LNCaP clone FGC (cell line): ENCODE measurements at regions not wholly inside any gene's neighbourhood (a gene's known extent, or its start where the extent isn't known, plus 50 kb on each side); places are given as distances from the start of the nearest gene placed in this dataset.

ENCODE experiments used
- DNase-seq: peaks from one replicate; pipeline ENCODE4 v3.0.0-alpha.2; 2011; ENCODE audit warnings: low read depth
- H3K4me3 ChIP-seq: 2 replicates; pipeline ENCODE4 v1.5.1; 2011; ENCODE audit warnings: mild to moderate bottlenecking, low read depth, low read length, control low read depth
- TF ChIP-seq, protein P1 (sequence below): IDR thresholded peaks from 2 replicates; pipeline ENCODE4 v1.5.1; 2012; ENCODE audit warnings: mild to moderate bottlenecking; ENCODE audit not compliant: control insufficient read depth, insufficient read depth; ENCODE audit errors: extremely low read depth

DNA sequence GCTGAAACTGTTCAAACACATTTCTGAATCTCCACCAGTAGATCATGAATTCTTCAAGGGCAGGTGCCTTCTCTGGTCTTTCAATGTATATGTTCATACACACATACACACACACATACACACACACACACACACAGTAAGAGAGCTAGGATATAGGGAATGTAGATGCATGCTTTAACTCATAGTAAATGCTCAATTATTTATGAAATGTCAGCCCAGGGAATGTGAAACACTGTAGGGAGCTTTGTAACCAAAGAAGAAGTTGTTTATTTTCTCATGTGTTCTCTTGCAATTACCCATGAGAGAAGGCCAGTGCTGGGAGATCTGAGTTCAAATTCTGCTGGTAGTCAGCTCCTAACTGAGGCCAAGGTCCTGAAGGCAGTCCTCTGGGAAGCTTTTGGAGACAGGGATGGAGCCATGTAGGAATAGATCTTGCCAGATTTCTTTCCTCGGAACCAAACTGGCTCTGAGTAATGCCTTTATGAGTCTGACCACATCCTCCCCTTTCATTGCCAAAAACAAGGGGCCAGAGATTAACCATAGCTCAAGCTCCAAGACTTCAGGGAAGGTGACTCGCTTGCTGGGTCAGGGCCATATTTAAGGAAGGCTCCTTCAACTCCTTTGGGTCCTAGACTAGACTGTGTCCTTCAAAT is 487.0 kb upstream of the TNC start:
- no peak for DNase-seq
- TF ChIP-seq, protein P1, sequence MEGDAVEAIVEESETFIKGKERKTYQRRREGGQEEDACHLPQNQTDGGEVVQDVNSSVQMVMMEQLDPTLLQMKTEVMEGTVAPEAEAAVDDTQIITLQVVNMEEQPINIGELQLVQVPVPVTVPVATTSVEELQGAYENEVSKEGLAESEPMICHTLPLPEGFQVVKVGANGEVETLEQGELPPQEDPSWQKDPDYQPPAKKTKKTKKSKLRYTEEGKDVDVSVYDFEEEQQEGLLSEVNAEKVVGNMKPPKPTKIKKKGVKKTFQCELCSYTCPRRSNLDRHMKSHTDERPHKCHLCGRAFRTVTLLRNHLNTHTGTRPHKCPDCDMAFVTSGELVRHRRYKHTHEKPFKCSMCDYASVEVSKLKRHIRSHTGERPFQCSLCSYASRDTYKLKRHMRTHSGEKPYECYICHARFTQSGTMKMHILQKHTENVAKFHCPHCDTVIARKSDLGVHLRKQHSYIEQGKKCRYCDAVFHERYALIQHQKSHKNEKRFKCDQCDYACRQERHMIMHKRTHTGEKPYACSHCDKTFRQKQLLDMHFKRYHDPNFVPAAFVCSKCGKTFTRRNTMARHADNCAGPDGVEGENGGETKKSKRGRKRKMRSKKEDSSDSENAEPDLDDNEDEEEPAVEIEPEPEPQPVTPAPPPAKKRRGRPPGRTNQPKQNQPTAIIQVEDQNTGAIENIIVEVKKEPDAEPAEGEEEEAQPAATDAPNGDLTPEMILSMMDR, result no peak
- H3K4me3 ChIP-seq, result no peak overlapping the region

DNA sequence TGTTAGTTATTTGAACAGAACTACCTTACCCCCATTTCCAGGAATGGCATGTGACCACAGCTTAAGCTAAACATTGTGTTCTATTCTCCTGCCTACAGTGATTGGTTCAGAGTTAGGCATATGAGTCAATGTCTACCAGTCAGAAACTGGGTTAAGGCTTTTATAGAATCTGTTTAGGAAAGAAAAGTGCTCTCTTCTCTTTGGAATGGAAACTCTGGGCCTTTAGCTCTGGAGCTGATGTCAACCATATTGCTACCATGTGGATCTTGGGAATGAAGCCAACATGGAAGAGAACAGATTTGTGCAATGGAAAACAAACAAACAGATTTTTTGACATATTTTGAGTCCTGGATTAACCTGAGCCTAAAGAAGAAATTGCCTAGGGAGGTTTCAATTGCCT is 488.9 kb upstream of the TNC start:
- TF ChIP-seq, protein P1, result no peak
- DNase-seq, result no peak

DNA sequence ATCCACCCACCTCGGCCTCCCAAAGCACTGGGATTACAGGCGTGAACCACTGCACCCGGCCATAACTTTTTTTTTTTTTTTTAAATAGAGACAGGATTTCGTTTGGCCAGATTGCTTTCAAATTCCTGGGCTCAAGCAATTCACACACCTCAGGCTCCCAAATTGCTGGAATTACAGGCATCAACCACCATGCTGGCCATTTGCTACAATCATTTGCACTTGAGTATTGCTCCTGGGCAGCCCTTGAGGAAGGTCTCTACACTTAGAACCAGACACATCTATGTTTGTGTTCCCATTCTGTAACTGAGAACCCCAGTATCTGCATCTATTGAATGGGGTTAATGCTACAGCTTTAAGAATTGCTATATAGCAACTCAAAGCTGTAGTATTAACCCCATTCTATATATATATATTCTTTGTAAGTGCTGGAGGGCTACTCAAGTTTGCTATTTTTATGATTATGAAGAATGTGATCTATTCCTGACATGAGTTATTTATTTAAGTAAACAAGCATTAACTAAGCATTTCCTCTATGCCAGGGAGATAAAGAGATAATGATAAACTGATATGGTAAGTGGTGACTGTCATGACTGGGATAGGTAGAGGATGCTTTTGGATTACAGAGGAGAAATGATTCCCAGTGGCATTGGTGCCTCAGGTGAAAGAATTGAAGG is 496.5 kb upstream of the TNC start:
- no peak for DNase-seq
- no peak overlapping the region for H3K4me3 ChIP-seq
- TF ChIP-seq, protein P1, result no peak

More for the DNA sequence above, 488.9 kb upstream of the TNC start:
- no peak overlapping the region for H3K4me3 ChIP-seq

DNA sequence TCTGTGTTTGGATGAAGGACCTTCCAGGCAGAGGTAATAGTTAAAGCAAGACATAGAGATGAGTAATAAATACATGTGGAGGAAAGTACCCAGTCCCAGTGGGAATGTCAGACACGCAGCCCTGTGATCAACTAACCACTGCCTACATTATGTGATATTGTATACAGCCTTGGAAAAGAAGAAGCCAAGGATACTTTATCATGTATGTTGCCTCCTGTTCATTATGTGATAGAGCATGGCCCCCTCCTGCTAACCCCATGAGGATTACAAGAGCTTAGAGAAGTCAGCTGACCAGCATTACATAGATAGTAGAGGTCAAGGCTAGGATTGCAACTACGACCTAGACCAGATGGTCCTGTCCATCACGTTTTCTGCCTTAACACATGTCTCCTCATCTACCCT is 497.0 kb upstream of the TNC start:
- TF ChIP-seq, protein P1, result no peak
- no peak for DNase-seq
- no peak overlapping the region for H3K4me3 ChIP-seq

DNA sequence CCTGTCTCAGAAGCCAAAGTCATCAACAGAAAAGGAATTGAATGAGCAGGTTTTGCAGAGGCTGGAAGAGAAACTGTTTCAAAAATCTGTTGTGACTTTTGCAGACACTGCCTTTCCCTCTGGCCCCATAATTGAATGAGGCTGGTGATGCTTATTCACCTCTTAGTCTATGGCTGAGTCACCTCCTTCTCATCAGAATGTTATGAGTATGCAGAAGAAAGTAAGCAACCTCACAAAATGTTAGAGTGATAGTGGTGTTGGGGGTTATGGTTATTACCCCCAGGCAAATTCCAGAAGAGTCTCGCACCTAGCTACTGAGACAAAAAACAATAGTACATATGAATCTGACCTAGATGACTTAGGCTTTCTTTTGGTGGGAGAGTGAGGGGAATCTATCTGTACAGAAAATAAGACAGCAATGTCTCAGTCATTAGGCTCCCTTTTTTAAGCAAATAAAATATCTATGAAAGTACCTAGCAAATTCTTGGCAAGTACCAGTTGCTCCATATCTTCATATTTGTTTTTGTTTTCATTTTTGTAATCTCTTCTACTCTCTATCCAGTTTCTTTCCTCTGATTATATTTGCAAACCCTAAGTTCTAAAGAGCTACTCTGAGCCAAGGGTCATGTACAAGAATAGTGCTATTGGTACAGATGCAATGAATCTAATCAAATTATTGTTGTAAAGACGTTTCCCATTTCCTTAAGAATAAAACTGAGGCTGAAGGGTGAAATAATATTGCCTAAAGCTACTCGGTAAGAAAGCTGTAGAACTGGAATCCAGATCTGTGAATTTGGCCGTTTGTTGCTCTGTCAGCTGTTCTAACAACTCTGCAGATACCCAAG is 498.1 kb upstream of the TNC start:
- DNase-seq, result peak; percentile 4
- no peak overlapping the region for H3K4me3 ChIP-seq
- TF ChIP-seq, protein P1, result no peak

DNA sequence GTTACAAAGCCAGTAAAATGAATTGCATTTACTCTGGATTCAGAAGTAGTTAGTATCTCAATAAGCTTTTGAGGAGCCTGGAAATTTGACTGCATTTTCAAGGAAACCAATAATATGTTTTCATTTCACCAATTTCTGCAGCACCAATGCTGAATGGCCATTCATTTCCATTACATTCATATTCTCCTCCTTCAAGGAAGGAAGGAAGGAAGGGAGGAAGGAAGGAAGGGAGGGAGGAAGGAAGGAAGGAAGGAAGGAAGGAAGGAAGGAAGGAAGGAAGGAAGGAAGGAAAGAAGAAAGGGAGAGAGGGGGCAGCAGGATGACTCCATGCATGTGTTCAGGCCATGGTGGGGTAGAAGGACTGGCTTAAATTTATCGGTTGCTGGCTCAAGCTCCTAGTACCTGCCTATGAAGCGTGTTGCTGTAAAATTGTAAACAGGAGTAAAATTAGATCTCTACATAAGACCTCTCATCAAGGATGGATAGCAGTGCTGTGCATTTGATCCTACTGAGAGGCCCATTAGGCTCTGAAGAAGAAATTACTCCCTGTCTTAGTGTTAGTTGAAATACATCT is 498.8 kb upstream of the TNC start:
- no peak for DNase-seq
- TF ChIP-seq, protein P1, result no peak
- no peak overlapping the region for H3K4me3 ChIP-seq
